NT2/D1 (cell line): ENCODE measurements at regions not wholly inside any gene's neighbourhood (a gene's known extent, or its start where the extent isn't known, plus 50 kb on each side); places are given as distances from the start of the nearest gene placed in this dataset.

Experiments used
- DNase-seq: peaks from one replicate; pipeline ENCODE4 v3.0.0-alpha.2; 2011; ENCODE audit warnings: low read depth, low spot score
- H3K27me3 ChIP-seq: 2 replicates; pipeline ENCODE4 v1.6.0; 2011; ENCODE audit warnings: mild to moderate bottlenecking; ENCODE audit not compliant: insufficient read length, insufficient read depth
- H3K36me3 ChIP-seq: 2 replicates; pipeline ENCODE4 v1.6.1; 2011; ENCODE audit warnings: mild to moderate bottlenecking, low read length, mixed read lengths; ENCODE audit not compliant: insufficient read depth, insufficient read length
- H3K4me1 ChIP-seq: 2 replicates; pipeline ENCODE4 v1.5.1; 2011; ENCODE audit not compliant: insufficient read depth, insufficient read length
- H3K4me3 ChIP-seq: 2 replicates; pipeline ENCODE4 v1.5.1; 2011; ENCODE audit warnings: low read depth; ENCODE audit not compliant: insufficient read length
- H3K9ac ChIP-seq: 2 replicates; pipeline ENCODE4 v1.6.0; 2011; ENCODE audit warnings: low read depth; ENCODE audit not compliant: insufficient read length
- H3K9me3 ChIP-seq: 2 replicates; pipeline ENCODE4 v1.5.1; 2011; ENCODE audit warnings: mild to moderate bottlenecking, low read length; ENCODE audit not compliant: insufficient read depth
- SUZ12 ChIP-seq: IDR thresholded peaks from 2 replicates; pipeline ENCODE4 v1.6.1; 2011; ENCODE audit not compliant: insufficient read length, insufficient read depth; ENCODE audit errors: extremely low read depth
- YY1 ChIP-seq: IDR thresholded peaks from 2 replicates; pipeline ENCODE4 v1.6.1; 2011; ENCODE audit not compliant: insufficient read length, insufficient read depth
- ZNF274 ChIP-seq: IDR thresholded peaks from 2 replicates; pipeline ENCODE4 v1.6.1; 2011; ENCODE audit warnings: mild to moderate bottlenecking, low read depth, low read length

GRCh38 chr20:6975311-6975710, 207.8 kb downstream of the BMP2 start:
- Histone ChIP-seq H3K9ac (no peak overlapping the region), H3K36me3 (no peaks in the 10 kb centered on the region), H3K27me3 (no peaks in the 10 kb centered on the region), H3K4me3 (no peak overlapping the region), H3K9me3 (0 out of 2 replicates have a peak, but pooled peaks cover 4% of the 10 kb centered on the region), H3K4me1 (no peaks in the 10 kb centered on the region)
- DNase-seq, result no peak
- TF ChIP-seq ZNF274 (no peak), YY1 (no peak), SUZ12 (no peak)

DNA sequence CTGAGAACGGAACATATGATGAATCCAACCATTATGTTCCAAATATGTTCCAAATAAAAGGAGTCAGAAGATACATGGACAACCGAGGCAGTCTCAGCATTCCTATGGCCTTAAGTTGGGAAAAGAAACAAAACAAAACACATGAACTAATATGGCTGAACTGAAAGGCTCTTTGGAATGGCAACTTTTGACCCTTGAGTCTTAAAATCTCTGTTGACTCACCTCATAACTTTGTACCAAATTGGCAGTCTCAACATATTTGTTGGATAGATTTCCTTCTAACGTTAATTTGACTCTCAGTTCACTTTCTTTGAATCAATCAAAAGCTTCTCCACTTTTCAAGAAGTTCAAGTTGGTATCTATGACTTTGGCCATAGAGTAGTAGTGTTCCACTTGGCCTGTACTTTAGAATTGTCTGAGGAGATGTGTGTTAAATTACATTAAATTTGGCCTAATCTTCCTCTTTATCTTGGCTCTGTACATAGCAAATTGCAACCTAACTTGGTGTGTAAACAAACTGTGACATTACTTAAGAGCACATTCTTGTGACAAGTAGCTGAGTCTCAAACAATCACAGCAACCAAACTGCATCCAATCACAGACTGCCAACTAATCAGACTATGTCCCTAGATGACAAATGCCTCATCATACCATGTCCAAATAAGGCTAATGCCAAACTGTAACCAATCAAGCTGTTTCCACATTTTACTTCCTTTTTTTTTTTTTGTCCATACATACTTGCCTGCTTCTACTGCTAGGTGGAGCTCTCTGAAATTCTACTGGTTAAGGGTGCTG, 208.8 kb downstream of the BMP2 start:
- Histone ChIP-seq H3K9me3 (0 out of 2 replicates have a peak, but pooled peaks cover 4% of the 10 kb centered on the region), H3K27me3 (no peaks in the 10 kb centered on the region), H3K9ac (no peak overlapping the region), H3K4me3 (no peak overlapping the region), H3K4me1 (no peaks in the 10 kb centered on the region), H3K36me3 (no peaks in the 10 kb centered on the region)
- no peak for DNase-seq
- no peak for TF ChIP-seq YY1
- TF ChIP-seq SUZ12, result no peak
- TF ChIP-seq ZNF274, result no peak

DNA sequence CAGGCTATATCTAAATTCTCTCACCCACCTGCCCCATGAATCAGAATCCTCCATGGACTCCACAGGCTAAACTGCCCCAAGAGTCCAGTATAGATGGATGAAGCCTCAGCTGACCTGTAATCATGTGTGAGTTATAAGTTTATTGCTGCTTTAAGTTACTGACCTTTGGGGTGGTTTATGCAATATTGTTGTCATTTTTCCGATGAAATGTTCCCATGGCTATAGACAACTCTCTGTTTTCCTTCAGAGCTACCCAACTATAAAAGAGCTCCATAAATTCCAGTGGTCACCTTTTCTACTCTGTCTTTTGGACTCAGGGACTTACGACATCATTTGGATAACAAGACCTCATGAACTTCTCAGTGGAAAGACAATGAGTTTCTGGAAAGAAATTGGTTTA, 212.1 kb downstream of the BMP2 start:
- Histone ChIP-seq H3K27me3 (no peaks in the 10 kb centered on the region), H3K4me1 (no peaks in the 10 kb centered on the region), H3K9me3 (0 out of 2 replicates have a peak, but pooled peaks cover 4% of the 10 kb centered on the region), H3K4me3 (no peak overlapping the region), H3K9ac (no peak overlapping the region), H3K36me3 (no peaks in the 10 kb centered on the region)
- no peak for DNase-seq
- no peak for TF ChIP-seq ZNF274
- TF ChIP-seq SUZ12, result no peak
- TF ChIP-seq YY1, result no peak

DNA sequence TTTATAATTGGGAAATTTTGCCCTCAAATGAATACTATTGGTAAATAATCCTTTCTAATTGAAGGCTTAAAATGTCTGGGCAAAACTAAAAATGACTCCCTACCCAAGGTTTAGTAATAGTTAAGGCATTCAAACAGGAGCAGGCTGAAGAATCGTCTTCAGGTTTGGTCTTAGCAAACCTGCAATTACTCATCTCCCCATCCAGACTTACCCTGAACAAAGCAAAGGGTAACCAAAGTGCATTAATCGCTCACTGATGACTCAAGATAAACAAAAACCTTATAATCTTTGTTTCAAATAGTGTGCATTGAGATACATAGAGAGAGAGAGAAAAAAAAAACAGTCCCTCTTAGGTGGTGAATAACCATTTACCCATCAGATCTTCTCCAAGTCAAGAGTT, 225.5 kb downstream of the BMP2 start:
- H3K9me3 ChIP-seq, result no peaks in the 10 kb centered on the region
- no peak overlapping the region for H3K9ac ChIP-seq
- H3K36me3 ChIP-seq, result no peaks in the 10 kb centered on the region
- no peak for TF ChIP-seq SUZ12
- no peak for TF ChIP-seq YY1
- TF ChIP-seq ZNF274, result no peak
- no peak for DNase-seq
- no peak overlapping the region for H3K4me3 ChIP-seq
- H3K4me1 ChIP-seq, result no peaks in the 10 kb centered on the region
- H3K27me3 ChIP-seq, result no peaks in the 10 kb centered on the region

GRCh38 chr20:6993511-6993910, 226.0 kb downstream of the BMP2 start:
- Histone ChIP-seq H3K36me3 (no peaks in the 10 kb centered on the region), H3K27me3 (no peaks in the 10 kb centered on the region), H3K9ac (no peak overlapping the region), H3K4me3 (no peak overlapping the region), H3K9me3 (no peaks in the 10 kb centered on the region), H3K4me1 (no peaks in the 10 kb centered on the region)
- no peak for DNase-seq
- TF ChIP-seq ZNF274 (no peak), SUZ12 (no peak), YY1 (no peak)

- TF ChIP-seq ZNF274 (no peak), YY1 (no peak), SUZ12 (no peak)
- H3K9me3 ChIP-seq, result no peaks in the 10 kb centered on the region
- no peaks in the 10 kb centered on the region for H3K27me3 ChIP-seq
- DNase-seq, result no peak
- H3K4me3 ChIP-seq, result no peak overlapping the region
- no peak overlapping the region for H3K9ac ChIP-seq
- H3K36me3 ChIP-seq, result no peaks in the 10 kb centered on the region
- H3K4me1 ChIP-seq, result no peaks in the 10 kb centered on the region
These were observed 227.0 kb downstream of the BMP2 start for GRCh38 chr20:6994452-6994851.

DNA sequence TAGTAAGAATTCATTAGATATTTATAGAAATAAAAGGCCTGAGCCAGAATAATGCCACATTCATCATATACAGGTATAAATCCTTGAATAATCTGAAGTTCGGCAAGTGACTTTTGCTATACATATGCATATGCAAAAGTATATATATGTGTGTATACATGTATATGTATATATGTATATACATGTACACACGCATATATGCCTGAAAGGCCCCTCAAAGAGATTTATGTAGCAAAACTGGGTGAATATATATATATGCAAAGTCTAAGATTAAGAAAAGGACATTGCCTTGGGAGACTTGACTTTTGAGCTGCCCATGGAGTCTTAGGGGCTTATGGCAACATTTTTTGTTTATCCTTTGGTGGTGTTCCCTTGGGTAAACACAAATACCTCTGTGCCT, 231.4 kb downstream of the BMP2 start:
- H3K4me1 ChIP-seq, result no peaks in the 10 kb centered on the region
- H3K36me3 ChIP-seq, result no peaks in the 10 kb centered on the region
- no peak for DNase-seq
- no peaks in the 10 kb centered on the region for H3K9me3 ChIP-seq
- no peak for TF ChIP-seq SUZ12
- no peak for TF ChIP-seq YY1
- TF ChIP-seq ZNF274, result no peak
- no peak overlapping the region for H3K4me3 ChIP-seq
- H3K27me3 ChIP-seq, result no peaks in the 10 kb centered on the region
- H3K9ac ChIP-seq, result no peak overlapping the region
